ENCODE measurements at regions not wholly inside any gene's neighbourhood (a gene's known extent, or its start where the extent isn't known, plus 50 kb on each side); places are given as distances from the start of the nearest gene placed in this dataset.
A peak's percentile ranks its signal among the peaks of the same experiment; 100 is the strongest.
"Not testable (repeated sequence)": the region's sequence is repeated elsewhere in the genome, so short reads cannot be mapped to it uniquely, and the experiment has no call there.

GRCh38 chr2:193837111-193837738 lies 1642.5 kb upstream of the TMEFF2 start (continued):
- TF ChIP-seq ELF4 (CRISPR knock-in tag; IDR thresholded peaks at IDR 0.05; ENCODE audit: low read depth) (no peak), SP1 (CRISPR knock-in tag; conservative IDR thresholded peaks at IDR 0.05) (no peak), NR2C2 (CRISPR knock-in tag; IDR thresholded peaks at IDR 0.05) (no peak), ZBTB21 (CRISPR knock-in tag; IDR thresholded peaks at IDR 0.05; ENCODE audit: borderline replicate concordance) (no peak), TEAD4 (CRISPR knock-in tag; IDR thresholded peaks at IDR 0.05) (no peak), CDX4 (CRISPR knock-in tag; IDR thresholded peaks at IDR 0.05; ENCODE audit: borderline replicate concordance) (no peak), NFATC4 (CRISPR knock-in tag; IDR thresholded peaks at IDR 0.05) (no peak)

GRCh38 chr2:193836424-193837006 lies 1641.8 kb upstream of the TMEFF2 start:
- POLR2A ChIA-PET; H3K4me3 Mint-ChIP-seq; H3K4me1 Mint-ChIP-seq; H3K36me3 Mint-ChIP-seq; ATAC-seq; CTCF ChIA-PET; DNase-seq (ENCODE audit: low spot score); H3K27ac Mint-ChIP-seq; H3K27me3 Mint-ChIP-seq (ENCODE audit: low read depth): not testable (repeated sequence)
- H3K9me3 Mint-ChIP-seq, result peaks cover 30% of the 10 kb centered on the region
- peak; percentile 22; the same call in 1 of the 2 replicates for TF ChIP-seq FOXP1 (CRISPR knock-in tag; IDR thresholded peaks at IDR 0.05; ENCODE audit: borderline replicate concordance)

GRCh38 chr2:193833895-193834294 lies 1639.2 kb upstream of the TMEFF2 start:
- not testable (repeated sequence) for H3K27me3 Mint-ChIP-seq (ENCODE audit: low read depth)

GRCh38 chr2:193824474-193824873 lies 1629.7 kb upstream of the TMEFF2 start:
- H3K27ac Mint-ChIP-seq, result no peak overlapping the region
- ATAC-seq, result no peak
- H3K4me3 Mint-ChIP-seq, result no peak overlapping the region
- DNase-seq (ENCODE audit: low spot score), result no peak
- 0 out of 2 replicates have a peak, but pooled peaks cover 2% of the 10 kb centered on the region for H3K27me3 Mint-ChIP-seq (ENCODE audit: low read depth)
- ChIA-PET POLR2A (no interaction called here), CTCF (no interaction called here)
- TF ChIP-seq ZBTB43 (CRISPR knock-in tag; IDR thresholded peaks at IDR 0.05) (no peak), CREB1 (CRISPR knock-in tag; IDR thresholded peaks at IDR 0.05) (no peak), ARID4B (CRISPR knock-in tag; IDR thresholded peaks at IDR 0.05; ENCODE audit: borderline replicate concordance) (no peak), IRF1 (CRISPR knock-in tag; IDR thresholded peaks at IDR 0.05) (no peak), NR2C2 (CRISPR knock-in tag; IDR thresholded peaks at IDR 0.05) (no peak), SMAD4 (CRISPR knock-in tag; IDR thresholded peaks at IDR 0.05) (no peak), ETV6 (CRISPR knock-in tag; IDR thresholded peaks at IDR 0.05) (no peak), SP1 (CRISPR knock-in tag; conservative IDR thresholded peaks at IDR 0.05) (no peak), NFATC4 (CRISPR knock-in tag; IDR thresholded peaks at IDR 0.05) (no peak), JAZF1 (CRISPR knock-in tag; IDR thresholded peaks at IDR 0.05) (no peak), CREM (CRISPR knock-in tag; IDR thresholded peaks at IDR 0.05) (no peak), CDX4 (CRISPR knock-in tag; IDR thresholded peaks at IDR 0.05; ENCODE audit: borderline replicate concordance) (no peak)
- peaks cover 10% of the 10 kb centered on the region for H3K36me3 Mint-ChIP-seq
- no peaks in the 10 kb centered on the region for H3K4me1 Mint-ChIP-seq
- peaks cover 21% of the 10 kb centered on the region for H3K9me3 Mint-ChIP-seq

More at GRCh38 chr2:193833895-193834294, 1639.2 kb upstream of the TMEFF2 start:
- DNase-seq (ENCODE audit: low spot score); H3K4me3 Mint-ChIP-seq; H3K4me1 Mint-ChIP-seq; H3K36me3 Mint-ChIP-seq; H3K27ac Mint-ChIP-seq; ATAC-seq; POLR2A ChIA-PET; CTCF ChIA-PET: not testable (repeated sequence)
- H3K9me3 Mint-ChIP-seq, result peaks cover 30% of the 10 kb centered on the region

Data from WTC11 (cell line).